MG63 (cell line): ENCODE measurements at regions not wholly inside any gene's neighbourhood (a gene's known extent, or its start where the extent isn't known, plus 50 kb on each side); places are given as distances from the start of the nearest gene placed in this dataset.

Source experiments
- DNase-seq: peaks from one replicate; pipeline ENCODE4 v3.0.0-alpha.2; 2020
- H3K27me3 ChIP-seq: fragments of 250-450 bp; sonication (Bioruptor Pico); 2 replicates; pipeline ENCODE4 v1.5.1; 2020; ENCODE audit warnings: mild to moderate bottlenecking, moderate library complexity
- H3K36me3 ChIP-seq: fragments of 250-450 bp; sonication (Bioruptor Pico); 2 replicates; pipeline ENCODE4 v1.5.1; 2020; ENCODE audit warnings: mild to moderate bottlenecking, moderate library complexity
- H3K4me3 ChIP-seq: fragments of 250-450 bp; sonication (Bioruptor Pico); 2 replicates; pipeline ENCODE4 v1.5.1; 2020; ENCODE audit warnings: mild to moderate bottlenecking, moderate library complexity
- H3K9me3 ChIP-seq: fragments of 250-450 bp; sonication (Bioruptor Pico); 2 replicates; pipeline ENCODE4 v1.5.1; 2020; ENCODE audit warnings: mild to moderate bottlenecking, moderate library complexity

- Histone ChIP-seq H3K27me3 (no peaks in the 10 kb centered on the region), H3K9me3 (no peaks in the 10 kb centered on the region), H3K36me3 (no peaks in the 10 kb centered on the region), H3K4me3 (no peak overlapping the region)
- no peak for DNase-seq
These were observed 181.4 kb downstream of the GRB14 start for GRCh38 chr2:164439885-164440284.

GRCh38 chr2:164439235-164439634 lies 182.0 kb downstream of the GRB14 start:
- no peak for DNase-seq
- Histone ChIP-seq H3K4me3 (no peak overlapping the region), H3K36me3 (no peaks in the 10 kb centered on the region), H3K9me3 (no peaks in the 10 kb centered on the region), H3K27me3 (no peaks in the 10 kb centered on the region)

GRCh38 chr2:164438490-164439205 lies 182.6 kb downstream of the GRB14 start:
- Histone ChIP-seq H3K4me3 (no peak overlapping the region), H3K9me3 (no peaks in the 10 kb centered on the region), H3K36me3 (no peaks in the 10 kb centered on the region), H3K27me3 (no peaks in the 10 kb centered on the region)
- DNase-seq, result no peak

DNA sequence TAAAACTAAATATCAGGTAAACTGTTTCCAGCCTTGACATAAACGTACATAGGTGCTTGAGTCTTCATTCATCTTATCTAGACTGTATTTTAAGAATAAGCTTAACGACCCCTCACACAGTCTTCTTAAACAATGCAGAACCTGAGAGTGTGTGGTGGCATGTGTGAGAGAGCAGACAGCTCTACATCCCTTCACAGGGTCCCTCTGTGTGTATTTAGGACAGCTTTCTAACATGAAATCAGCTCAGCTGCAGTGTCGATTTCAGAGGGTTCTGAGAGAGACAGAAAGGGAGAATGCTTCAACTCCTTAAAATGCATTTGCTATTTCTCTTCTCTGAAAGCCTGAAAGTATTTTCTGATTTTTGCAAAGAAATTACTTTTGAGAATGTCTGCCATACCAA lies 185.2 kb downstream of the GRB14 start:
- no peak for DNase-seq
- Histone ChIP-seq H3K9me3 (no peaks in the 10 kb centered on the region), H3K27me3 (no peaks in the 10 kb centered on the region), H3K4me3 (no peak overlapping the region), H3K36me3 (no peaks in the 10 kb centered on the region)

DNA sequence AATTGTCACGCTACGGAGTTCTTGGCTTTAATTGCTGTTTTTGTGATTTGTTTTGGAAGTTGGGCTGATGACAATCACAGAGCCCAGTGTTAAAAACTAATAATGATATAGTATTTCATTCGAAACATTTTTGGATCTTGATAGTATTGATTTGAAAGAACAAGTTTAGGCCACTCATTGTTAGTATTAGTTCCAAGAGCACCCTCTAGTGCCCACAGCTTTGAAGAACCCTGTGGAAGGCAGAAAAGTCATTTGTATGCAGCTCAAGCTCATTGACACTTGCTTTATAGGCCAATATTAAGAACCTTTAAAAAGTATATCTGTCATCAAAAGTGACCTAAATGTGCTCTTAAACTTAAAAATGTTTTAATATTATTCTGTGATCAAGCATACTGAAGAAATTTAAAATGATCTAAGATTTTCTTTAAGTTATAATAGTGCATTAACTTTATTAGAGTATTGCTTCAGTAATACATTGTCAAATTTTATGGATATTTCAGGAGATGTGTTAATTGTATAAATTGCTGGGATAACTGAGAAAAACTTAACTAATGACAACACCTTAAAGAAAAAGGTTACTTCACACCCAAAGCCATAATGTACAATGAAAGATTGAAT lies 191.0 kb downstream of the GRB14 start:
- peak; percentile 1 for DNase-seq
- Histone ChIP-seq H3K9me3 (no peaks in the 10 kb centered on the region), H3K36me3 (no peaks in the 10 kb centered on the region), H3K4me3 (no peak overlapping the region), H3K27me3 (no peaks in the 10 kb centered on the region)

GRCh38 chr2:164429354-164429753 lies 191.9 kb downstream of the GRB14 start:
- DNase-seq, result no peak

GRCh38 chr2:164427111-164427510 lies 194.2 kb downstream of the GRB14 start:
- no peak overlapping the region for H3K4me3 ChIP-seq
- no peak for DNase-seq
- no peaks in the 10 kb centered on the region for H3K36me3 ChIP-seq
- no peaks in the 10 kb centered on the region for H3K9me3 ChIP-seq
- H3K27me3 ChIP-seq, result no peaks in the 10 kb centered on the region

More at GRCh38 chr2:164429354-164429753, 191.9 kb downstream of the GRB14 start:
- Histone ChIP-seq H3K4me3 (no peak overlapping the region), H3K27me3 (no peaks in the 10 kb centered on the region), H3K36me3 (no peaks in the 10 kb centered on the region), H3K9me3 (no peaks in the 10 kb centered on the region)

DNA sequence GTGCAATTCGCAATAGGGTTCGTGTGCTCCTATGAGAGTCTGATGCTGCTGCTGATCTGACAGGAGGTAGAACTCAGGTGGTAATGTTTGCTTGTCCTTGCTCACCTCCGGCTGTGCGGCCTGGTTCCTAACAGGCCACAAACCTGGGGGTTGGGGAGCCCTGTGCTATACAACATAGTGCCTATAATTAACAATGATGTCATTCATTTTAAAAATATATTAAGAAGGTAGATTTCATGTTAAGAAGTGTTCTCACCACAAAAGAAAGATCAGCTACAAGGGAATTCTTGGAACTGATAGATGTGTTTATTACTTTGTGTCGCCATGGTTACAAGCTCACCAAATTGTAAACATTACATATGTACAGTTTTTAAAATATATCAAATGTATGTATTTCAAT lies 200.5 kb downstream of the GRB14 start:
- no peaks in the 10 kb centered on the region for H3K9me3 ChIP-seq
- H3K36me3 ChIP-seq, result no peaks in the 10 kb centered on the region
- no peak overlapping the region for H3K4me3 ChIP-seq
- DNase-seq, result no peak
- H3K27me3 ChIP-seq, result no peaks in the 10 kb centered on the region

GRCh38 chr2:164412831-164413230 lies 208.5 kb downstream of the GRB14 start:
- no peak for DNase-seq
- no peaks in the 10 kb centered on the region for H3K9me3 ChIP-seq
- H3K27me3 ChIP-seq, result no peaks in the 10 kb centered on the region
- H3K36me3 ChIP-seq, result no peaks in the 10 kb centered on the region
- no peak overlapping the region for H3K4me3 ChIP-seq

DNA sequence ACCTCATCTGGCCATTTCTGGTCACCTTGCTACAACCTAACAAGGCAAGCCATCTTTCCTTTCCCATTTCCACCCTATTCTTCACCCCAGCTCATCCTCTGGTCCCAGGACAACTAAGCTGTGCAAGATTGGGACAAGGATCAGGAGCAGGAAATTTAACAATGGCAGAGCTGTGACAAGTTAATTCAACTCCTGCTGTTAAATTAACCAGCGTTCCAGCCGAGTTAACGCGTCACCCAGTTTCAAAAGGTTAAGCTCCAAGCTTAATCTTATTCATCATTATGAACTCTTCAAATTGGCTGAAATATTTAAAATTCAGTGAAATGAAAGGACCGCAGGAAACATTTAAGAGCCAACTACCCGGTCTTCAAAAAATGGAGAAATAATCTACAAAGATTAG lies 231.9 kb downstream of the GRB14 start:
- H3K4me3 ChIP-seq, result no peak overlapping the region
- no peaks in the 10 kb centered on the region for H3K36me3 ChIP-seq

DNA sequence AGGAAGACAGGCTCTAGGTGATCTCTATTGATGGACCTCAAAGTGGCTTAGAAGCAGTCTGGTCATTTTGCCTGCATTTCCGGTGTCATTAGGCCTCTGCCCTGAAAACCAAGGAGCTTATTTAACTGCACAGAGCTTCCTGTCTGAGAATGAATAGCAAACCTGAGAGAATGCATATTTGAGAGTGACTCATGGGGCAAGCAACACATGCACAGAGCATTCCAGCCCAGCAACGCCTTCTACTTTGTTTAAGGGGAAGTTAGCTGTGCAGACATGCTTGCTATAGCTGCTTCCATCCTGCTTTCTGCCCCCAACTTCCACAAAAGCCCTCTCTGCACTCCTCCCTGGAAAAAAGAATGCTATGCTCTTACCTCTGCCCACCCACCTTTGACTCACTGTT lies 232.8 kb downstream of the GRB14 start:
- no peaks in the 10 kb centered on the region for H3K9me3 ChIP-seq
- H3K27me3 ChIP-seq, result no peaks in the 10 kb centered on the region
- peak; percentile 59 for DNase-seq
- no peak overlapping the region for H3K4me3 ChIP-seq
- H3K36me3 ChIP-seq, result no peaks in the 10 kb centered on the region

More for the DNA sequence above, 231.9 kb downstream of the GRB14 start:
- H3K9me3 ChIP-seq, result no peaks in the 10 kb centered on the region
- H3K27me3 ChIP-seq, result no peaks in the 10 kb centered on the region
- DNase-seq, result no peak

DNA sequence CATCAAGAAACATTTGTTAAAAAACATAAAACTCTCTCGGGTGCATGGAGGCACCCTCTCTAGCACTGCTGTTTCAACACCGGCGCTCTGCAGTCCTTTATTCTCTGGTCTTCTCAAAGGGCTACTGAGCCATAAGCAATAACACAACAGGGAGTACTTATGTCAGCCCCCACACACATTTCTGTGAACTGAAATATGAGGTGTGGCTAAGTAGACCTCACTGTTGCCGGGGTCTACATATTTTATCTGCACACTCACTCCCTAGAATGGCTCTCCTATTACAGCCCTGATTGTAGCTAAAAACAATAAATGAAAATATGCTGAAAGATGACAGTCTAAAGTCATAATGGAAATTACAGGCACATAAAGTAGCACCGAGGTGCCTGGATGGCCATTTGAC lies 235.1 kb downstream of the GRB14 start:
- no peak for DNase-seq
- H3K4me3 ChIP-seq, result no peak overlapping the region

GRCh38 chr2:164384434-164384833 lies 236.8 kb downstream of the GRB14 start:
- Histone ChIP-seq H3K27me3 (no peaks in the 10 kb centered on the region), H3K4me3 (no peak overlapping the region), H3K9me3 (no peaks in the 10 kb centered on the region)

More for the DNA sequence above, 235.1 kb downstream of the GRB14 start:
- Histone ChIP-seq H3K9me3 (no peaks in the 10 kb centered on the region), H3K36me3 (no peaks in the 10 kb centered on the region), H3K27me3 (no peaks in the 10 kb centered on the region)

DNA sequence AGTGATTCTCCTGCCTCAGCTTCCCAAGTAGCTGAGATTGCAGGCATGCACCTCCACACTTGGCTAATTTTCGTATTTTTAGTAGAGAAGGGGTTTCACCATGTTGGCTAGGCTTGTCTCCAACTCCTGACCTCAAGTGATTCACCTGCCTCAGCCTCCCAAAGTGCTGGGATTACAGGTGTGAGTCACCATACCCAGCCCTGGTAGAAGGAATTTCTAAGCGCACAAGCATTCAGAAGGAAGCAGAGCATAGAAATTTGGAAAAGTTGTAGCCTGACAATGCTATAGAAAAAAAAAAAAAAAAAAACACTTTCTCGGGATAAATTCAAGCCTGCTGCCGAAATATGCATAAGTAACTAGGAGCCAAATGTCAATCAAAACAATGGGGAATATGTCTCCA lies 249.4 kb downstream of the GRB14 start:
- DNase-seq, result no peak
- Histone ChIP-seq H3K9me3 (no peaks in the 10 kb centered on the region), H3K27me3 (no peaks in the 10 kb centered on the region), H3K36me3 (no peaks in the 10 kb centered on the region), H3K4me3 (no peak overlapping the region)

More at GRCh38 chr2:164384434-164384833, 236.8 kb downstream of the GRB14 start:
- DNase-seq, result no peak
- H3K36me3 ChIP-seq, result no peaks in the 10 kb centered on the region

DNA sequence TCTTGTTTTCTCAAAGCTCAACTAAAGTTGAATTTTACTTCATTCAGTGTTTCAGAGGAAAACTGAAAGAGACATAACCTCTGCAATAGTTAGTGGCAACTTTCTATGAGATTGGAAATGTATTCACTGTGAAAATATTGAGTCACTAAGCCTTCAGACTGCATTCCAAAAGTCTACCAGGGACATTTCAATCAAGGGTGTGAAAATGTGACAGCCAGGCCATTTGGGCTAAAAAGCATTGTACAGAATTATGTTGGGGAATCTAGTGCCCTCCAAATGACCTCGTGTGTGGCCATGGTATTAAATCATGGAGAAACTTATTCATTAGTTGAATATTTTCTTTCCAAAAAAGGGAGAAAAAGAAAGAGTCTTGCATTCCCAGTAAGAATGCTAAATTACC lies 251.9 kb downstream of the GRB14 start:
- Histone ChIP-seq H3K9me3 (no peaks in the 10 kb centered on the region), H3K36me3 (no peaks in the 10 kb centered on the region), H3K4me3 (no peak overlapping the region), H3K27me3 (no peaks in the 10 kb centered on the region)
- no peak for DNase-seq

- H3K9me3 ChIP-seq, result no peaks in the 10 kb centered on the region
- H3K4me3 ChIP-seq, result no peak overlapping the region
- DNase-seq, result no peak
- no peaks in the 10 kb centered on the region for H3K36me3 ChIP-seq
- H3K27me3 ChIP-seq, result no peaks in the 10 kb centered on the region
These were observed 252.4 kb downstream of the GRB14 start for GRCh38 chr2:164368896-164369295.

GRCh38 chr2:164363646-164364045 lies 257.6 kb downstream of the GRB14 start:
- H3K36me3 ChIP-seq, result no peaks in the 10 kb centered on the region
- no peak overlapping the region for H3K4me3 ChIP-seq
- no peaks in the 10 kb centered on the region for H3K27me3 ChIP-seq
- no peak for DNase-seq
- no peaks in the 10 kb centered on the region for H3K9me3 ChIP-seq

- Histone ChIP-seq H3K27me3 (no peaks in the 10 kb centered on the region), H3K9me3 (no peaks in the 10 kb centered on the region), H3K4me3 (no peak overlapping the region), H3K36me3 (no peaks in the 10 kb centered on the region)
- DNase-seq, result no peak
These were observed 269.7 kb downstream of the GRB14 start for GRCh38 chr2:164351536-164351935.
